SK-N-MC (cell line): ENCODE measurements at regions not wholly inside any gene's neighbourhood (a gene's known extent, or its start where the extent isn't known, plus 50 kb on each side); places are given as distances from the start of the nearest gene placed in this dataset.

Source experiments
- DNase-seq: peaks from one replicate; pipeline ENCODE4 v3.0.0-alpha.2; 2011; ENCODE audit warnings: low read depth, low spot score
- H3K27ac ChIP-seq: fragments of 200-600 bp; sonication (generic); 2 replicates; pipeline ENCODE4 v1.5.1; 2016; ENCODE audit warnings: mixed run types
- H3K36me3 ChIP-seq: fragments of 200-600 bp; sonication (generic); 2 replicates; pipeline ENCODE4 v1.6.1; 2017; ENCODE audit warnings: antibody characterized with exemption, low read length, mixed read lengths; ENCODE audit not compliant: insufficient read depth
- H3K4me3 ChIP-seq: fragments of 200-600 bp; sonication (generic); 2 replicates; pipeline ENCODE4 v1.5.1; 2016
- H3K9ac ChIP-seq: fragments of 200-600 bp; sonication (generic); 2 replicates; pipeline ENCODE4 v1.8.0; 2017; ENCODE audit warnings: mixed run types, mixed read lengths; ENCODE audit not compliant: insufficient read length
- H3K9me3 ChIP-seq: fragments of 200-600 bp; sonication (generic); 2 replicates; pipeline ENCODE4 v1.6.1; 2017; ENCODE audit warnings: low read depth, mild to moderate bottlenecking, antibody characterized with exemption, low read length, moderate library complexity, mixed read lengths
- EZH2 ChIP-seq: fragments of 200-600 bp; sonication (generic); IDR thresholded peaks from one replicate; pipeline ENCODE4 v1.6.1; 2017; ENCODE audit warnings: antibody characterized with exemption
- FOXP2 ChIP-seq: optimal IDR thresholded peaks from 2 replicates; pipeline ENCODE3; 2011; ENCODE audit warnings: mild to moderate bottlenecking, moderate library complexity; ENCODE audit not compliant: insufficient read depth; ENCODE audit errors: extremely low read length, control extremely low read depth
- POLR2AphosphoS5 ChIP-seq: IDR thresholded peaks from 2 replicates; pipeline ENCODE4 v1.6.1; 2012; ENCODE audit warnings: mild to moderate bottlenecking, low read depth, low read length, borderline replicate concordance

DNA sequence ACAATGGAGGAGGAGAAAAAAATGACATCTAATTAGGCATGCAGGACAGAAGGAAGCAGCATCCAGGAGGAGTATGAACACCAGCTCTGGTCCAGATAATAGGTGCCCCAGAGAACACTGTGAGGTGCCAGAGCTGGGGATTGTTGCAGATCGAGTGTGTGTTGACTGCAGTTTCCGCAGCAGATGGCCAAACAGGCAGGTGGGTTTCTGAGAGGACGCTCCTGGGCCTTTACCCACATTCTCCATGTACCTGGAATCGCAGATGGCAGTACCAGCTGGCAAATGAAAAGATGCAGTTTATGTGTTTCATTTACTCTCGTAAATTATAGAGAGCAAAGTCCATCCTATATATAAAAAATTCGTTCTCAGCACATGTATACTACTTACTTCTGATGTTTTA is 182.2 kb upstream of the ISL1 start:
- no peak overlapping the region for H3K4me3 ChIP-seq
- DNase-seq = no peak

DNA sequence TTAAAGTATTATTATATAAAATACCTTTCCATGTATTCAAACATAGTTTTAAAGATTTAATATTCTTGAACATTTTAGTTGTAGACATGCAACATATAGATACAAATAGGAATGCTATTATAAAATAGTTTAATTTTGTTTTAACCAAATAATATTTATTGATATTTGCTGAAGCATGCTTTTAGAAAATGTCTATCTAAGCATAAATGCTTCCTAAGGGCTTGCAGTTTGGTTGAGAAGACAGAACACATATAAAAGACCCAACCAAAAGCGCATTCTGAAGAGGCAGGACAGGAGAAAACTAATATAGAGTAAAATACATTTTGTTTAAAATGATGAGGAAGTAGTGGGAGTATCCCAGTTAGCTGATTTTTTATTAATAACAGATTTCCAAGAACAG is 181.5 kb upstream of the ISL1 start:
- DNase-seq = no peak
- Histone ChIP-seq H3K4me3 (no peak overlapping the region), H3K9me3 (no peaks in the 10 kb centered on the region), H3K36me3 (no peaks in the 10 kb centered on the region), H3K9ac (no peak overlapping the region), H3K27ac (no peak overlapping the region)
- TF ChIP-seq FOXP2 (no peak), EZH2 (no peak), POLR2AphosphoS5 (no peak)

More for the DNA sequence above, 182.2 kb upstream of the ISL1 start:
- no peak for TF ChIP-seq POLR2AphosphoS5
- TF ChIP-seq EZH2 = no peak
- TF ChIP-seq FOXP2 = no peak
- Histone ChIP-seq H3K36me3 (no peaks in the 10 kb centered on the region), H3K9ac (no peak overlapping the region), H3K9me3 (no peaks in the 10 kb centered on the region), H3K27ac (no peak overlapping the region)

DNA sequence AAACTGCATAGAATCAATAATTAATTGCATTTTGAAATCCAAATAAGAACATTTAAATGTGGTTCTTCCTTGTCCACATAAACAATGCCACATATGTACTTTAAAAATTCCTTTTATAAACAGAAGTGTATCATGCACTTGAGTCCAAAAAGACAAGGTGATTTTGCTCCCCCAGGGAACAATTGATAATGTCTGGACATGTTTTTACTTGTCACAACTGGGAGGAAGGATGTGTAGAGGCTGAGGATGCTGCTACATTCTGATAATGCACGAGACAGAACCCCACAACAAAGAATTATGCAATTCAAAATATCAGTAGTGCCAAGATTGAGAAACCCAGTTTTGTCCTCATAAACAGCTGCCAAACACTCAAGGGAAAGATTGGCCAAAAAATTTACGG is 181.1 kb upstream of the ISL1 start:
- no peaks in the 10 kb centered on the region for H3K9me3 ChIP-seq
- H3K9ac ChIP-seq = no peak overlapping the region
- no peaks in the 10 kb centered on the region for H3K36me3 ChIP-seq
- DNase-seq = no peak
- no peak overlapping the region for H3K4me3 ChIP-seq
- no peak overlapping the region for H3K27ac ChIP-seq
- TF ChIP-seq FOXP2 = no peak
- TF ChIP-seq EZH2 = no peak
- TF ChIP-seq POLR2AphosphoS5 = no peak

DNA sequence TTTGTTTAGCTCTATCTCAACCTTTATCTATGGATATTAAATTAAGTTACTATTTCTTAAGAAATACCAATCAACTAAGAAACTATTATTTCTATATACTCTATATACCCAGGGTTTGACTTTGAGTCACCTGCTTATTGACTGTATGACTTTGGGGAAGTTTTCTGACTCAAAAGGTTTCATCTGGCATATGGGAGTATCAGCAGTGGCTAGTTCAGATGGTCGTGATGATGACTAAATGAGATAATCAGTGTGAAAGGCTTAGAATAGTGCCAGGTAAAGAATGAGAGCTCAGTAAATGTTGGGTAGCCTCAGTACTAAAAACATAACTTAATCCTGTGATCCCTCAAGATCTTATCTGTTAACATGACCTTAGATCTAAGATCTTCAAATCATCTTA is 179.7 kb upstream of the ISL1 start:
- no peak overlapping the region for H3K9ac ChIP-seq
- no peaks in the 10 kb centered on the region for H3K36me3 ChIP-seq
- TF ChIP-seq FOXP2 (no peak), EZH2 (no peak), POLR2AphosphoS5 (no peak)
- no peaks in the 10 kb centered on the region for H3K9me3 ChIP-seq
- no peak overlapping the region for H3K4me3 ChIP-seq
- no peak overlapping the region for H3K27ac ChIP-seq
- DNase-seq = no peak

DNA sequence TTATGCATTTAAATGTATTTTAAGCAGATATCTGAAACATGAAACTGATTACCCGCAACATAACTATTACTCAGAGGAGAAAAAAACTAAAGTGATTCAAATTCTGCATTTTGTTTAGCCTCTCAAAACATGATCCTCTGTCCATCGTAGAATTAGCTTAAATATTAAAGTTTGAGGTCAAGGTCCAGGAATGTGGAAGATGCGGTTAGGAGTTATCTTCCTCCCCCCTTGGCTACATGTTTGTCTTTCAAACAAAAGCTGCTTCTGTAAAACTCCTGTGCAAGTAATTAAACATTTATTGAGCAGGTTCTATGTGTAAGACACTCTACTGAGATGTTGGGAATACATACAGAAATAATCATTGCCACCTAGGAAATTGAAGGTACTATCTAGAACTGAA is 175.0 kb upstream of the ISL1 start:
- no peak overlapping the region for H3K27ac ChIP-seq

DNA sequence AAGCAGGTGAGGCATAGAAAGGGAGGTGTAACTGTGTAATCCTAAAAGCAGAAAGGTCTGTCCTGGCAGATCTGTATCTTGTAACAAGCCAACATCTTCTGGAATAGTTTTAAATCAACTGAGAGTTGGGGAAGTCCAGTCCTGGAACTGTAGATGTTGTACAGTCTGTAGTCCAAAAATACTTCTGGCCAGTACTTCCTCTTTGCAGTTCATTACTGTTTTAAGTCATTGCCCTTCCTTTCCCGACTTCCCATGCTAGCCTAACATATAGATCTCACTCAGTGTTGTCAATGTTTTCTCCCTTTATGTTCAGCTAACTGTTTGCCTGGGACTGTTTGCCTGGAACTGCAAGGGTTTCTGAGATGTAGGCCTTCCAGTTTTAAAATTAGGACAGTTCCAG is 168.5 kb upstream of the ISL1 start:
- no peak overlapping the region for H3K9ac ChIP-seq
- H3K27ac ChIP-seq = no peak overlapping the region
- H3K36me3 ChIP-seq = no peaks in the 10 kb centered on the region
- TF ChIP-seq FOXP2 (no peak), EZH2 (no peak), POLR2AphosphoS5 (no peak)
- no peaks in the 10 kb centered on the region for H3K9me3 ChIP-seq
- DNase-seq = no peak
- H3K4me3 ChIP-seq = no peak overlapping the region

More for the DNA sequence above, 175.0 kb upstream of the ISL1 start:
- no peak for DNase-seq
- Histone ChIP-seq H3K9ac (no peak overlapping the region), H3K36me3 (no peaks in the 10 kb centered on the region), H3K9me3 (no peaks in the 10 kb centered on the region), H3K4me3 (no peak overlapping the region)
- TF ChIP-seq EZH2 (no peak), POLR2AphosphoS5 (no peak), FOXP2 (no peak)

DNA sequence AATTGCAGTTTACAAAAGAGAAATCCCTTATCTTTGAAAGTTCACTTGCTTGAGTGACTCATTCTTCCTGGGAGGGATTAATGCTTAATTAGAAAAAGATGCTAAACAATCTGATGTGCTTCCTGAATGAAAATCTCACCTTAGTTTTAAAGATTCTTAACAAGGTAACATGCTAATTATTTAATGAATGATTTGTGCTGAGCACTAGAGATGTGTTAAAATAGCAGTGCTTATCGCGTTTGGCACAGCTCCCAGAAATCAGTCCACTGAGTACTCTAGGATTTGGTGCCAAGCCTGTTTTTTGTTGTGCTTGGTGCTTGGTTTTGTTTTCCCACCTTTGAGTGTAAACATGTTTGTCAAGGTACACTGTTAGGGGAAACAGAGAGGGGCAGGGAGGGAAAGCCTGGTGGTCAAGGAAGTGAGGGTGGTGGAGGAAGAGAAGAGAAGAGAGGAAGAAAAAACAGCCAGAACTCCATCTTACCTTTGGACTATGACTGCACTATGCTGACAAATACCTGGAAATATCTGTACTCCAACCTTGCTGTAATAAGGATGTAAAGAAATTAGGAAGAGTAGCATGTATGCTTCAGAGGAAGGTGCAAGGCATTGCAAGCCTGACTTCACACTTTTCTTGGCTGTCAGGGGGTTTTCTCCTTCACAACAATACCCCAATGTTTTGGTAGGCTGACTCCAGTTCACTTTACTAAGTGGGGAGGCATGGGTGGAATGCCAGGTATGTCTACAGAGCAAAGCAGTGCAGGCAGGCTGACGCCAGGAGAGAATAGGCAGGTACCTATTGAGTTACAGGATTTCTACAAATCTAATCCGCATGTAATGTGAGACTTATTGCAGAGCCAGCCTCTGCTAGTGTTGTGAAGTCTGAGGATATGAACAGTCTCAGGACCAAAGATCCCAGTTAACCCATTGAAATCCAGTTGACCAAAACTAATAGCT is 157.2 kb upstream of the ISL1 start:
- Histone ChIP-seq H3K4me3 (no peak overlapping the region), H3K27ac (no peak overlapping the region), H3K36me3 (no peaks in the 10 kb centered on the region), H3K9me3 (no peaks in the 10 kb centered on the region), H3K9ac (no peak overlapping the region)
- no peak for DNase-seq
- TF ChIP-seq FOXP2 = no peak
- TF ChIP-seq EZH2 = no peak
- no peak for TF ChIP-seq POLR2AphosphoS5

DNA sequence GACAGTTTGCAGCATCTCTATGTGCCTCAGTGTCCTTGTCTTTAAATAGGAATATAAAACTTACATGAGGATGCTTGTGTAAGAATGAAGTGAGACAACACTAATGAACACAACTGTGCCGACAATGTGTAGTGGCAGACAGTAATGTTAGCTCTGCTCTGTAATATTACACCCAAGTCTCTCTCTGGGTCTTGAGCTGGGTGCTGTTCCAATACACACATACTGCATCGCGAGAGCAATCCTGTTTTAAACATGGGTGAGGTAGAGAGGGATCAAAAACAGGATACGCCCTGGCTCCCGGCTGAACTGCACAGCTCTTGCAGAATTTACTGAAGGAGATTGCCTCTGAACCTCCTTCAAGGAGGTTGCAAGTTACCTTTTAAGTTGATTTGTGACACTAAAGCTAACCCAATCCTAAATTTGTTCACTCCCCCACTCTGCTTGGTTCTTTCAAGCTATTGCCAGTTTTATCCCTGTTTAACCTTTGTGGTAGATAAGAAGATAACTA is 155.2 kb upstream of the ISL1 start:
- H3K4me3 ChIP-seq = no peak overlapping the region
- no peak for DNase-seq
- no peaks in the 10 kb centered on the region for H3K9me3 ChIP-seq
- TF ChIP-seq EZH2 = no peak
- TF ChIP-seq POLR2AphosphoS5 = no peak
- TF ChIP-seq FOXP2 = no peak
- no peaks in the 10 kb centered on the region for H3K36me3 ChIP-seq
- no peak overlapping the region for H3K9ac ChIP-seq
- H3K27ac ChIP-seq = no peak overlapping the region

DNA sequence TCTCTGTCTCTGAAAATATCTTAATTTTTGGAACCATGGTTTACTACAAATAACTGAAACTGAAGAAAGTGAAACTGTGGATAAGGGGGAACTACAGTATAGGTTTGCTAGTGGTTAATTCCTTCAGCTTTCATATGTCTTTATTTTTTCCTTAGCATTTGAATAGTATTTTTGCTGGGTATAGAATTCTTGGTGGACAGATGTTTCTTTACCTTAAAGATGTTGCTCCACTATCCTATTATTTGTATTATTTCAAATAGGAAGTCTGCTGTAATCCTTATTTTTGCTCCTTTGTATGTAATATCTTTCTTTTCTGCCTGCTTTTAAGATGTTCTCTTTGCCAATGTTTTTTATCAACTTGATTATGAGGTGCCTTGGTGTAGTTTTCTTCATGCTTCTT is 152.9 kb upstream of the ISL1 start:
- DNase-seq = no peak
- TF ChIP-seq POLR2AphosphoS5 (no peak), FOXP2 (no peak), EZH2 (no peak)
- no peaks in the 10 kb centered on the region for H3K9me3 ChIP-seq
- no peak overlapping the region for H3K9ac ChIP-seq
- H3K36me3 ChIP-seq = no peaks in the 10 kb centered on the region
- no peak overlapping the region for H3K27ac ChIP-seq
- no peak overlapping the region for H3K4me3 ChIP-seq
